ENCODE measurements at regions not wholly inside any gene's neighbourhood (a gene's known extent, or its start where the extent isn't known, plus 50 kb on each side); places are given as distances from the start of the nearest gene placed in this dataset.

DNA sequence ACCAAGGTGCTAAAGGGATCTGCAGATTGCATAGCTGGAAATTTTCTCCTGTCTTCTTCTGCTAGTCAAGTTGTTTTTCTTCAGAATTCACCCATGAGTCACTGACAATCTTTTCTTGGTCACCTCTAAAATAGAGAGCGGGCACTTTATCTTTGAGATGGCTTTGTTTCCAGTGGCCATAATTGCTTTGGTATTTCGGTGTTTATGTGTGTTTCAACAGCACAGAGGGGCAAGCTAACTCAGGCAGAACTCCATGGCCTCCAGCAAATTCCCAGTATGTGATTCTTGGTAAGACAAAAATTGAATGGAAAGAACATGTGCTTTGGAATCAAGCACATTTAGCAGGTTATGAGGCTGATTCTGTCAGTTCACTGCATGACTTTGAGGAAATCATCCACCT lies 656.8 kb downstream of the VRK1 start:
- no peak for DNase-seq (ENCODE audit: low read depth, low spot score)
- Histone ChIP-seq H3K4me3 (ENCODE audit: low read depth, low read length) (no peak overlapping the region), H3K27me3 (ENCODE audit: control insufficient read depth, insufficient read depth, low read length) (no peaks in the 10 kb centered on the region), H3K9me3 (ENCODE audit: control insufficient read depth, insufficient read depth, low read length) (peaks cover 39% of the 10 kb centered on the region), H3K27ac (ENCODE audit: low read depth, low read length) (no peak overlapping the region)
- ChIA-PET CTCF (no interaction called here), POLR2A (no interaction called here)
- TF ChIP-seq, protein P1, sequence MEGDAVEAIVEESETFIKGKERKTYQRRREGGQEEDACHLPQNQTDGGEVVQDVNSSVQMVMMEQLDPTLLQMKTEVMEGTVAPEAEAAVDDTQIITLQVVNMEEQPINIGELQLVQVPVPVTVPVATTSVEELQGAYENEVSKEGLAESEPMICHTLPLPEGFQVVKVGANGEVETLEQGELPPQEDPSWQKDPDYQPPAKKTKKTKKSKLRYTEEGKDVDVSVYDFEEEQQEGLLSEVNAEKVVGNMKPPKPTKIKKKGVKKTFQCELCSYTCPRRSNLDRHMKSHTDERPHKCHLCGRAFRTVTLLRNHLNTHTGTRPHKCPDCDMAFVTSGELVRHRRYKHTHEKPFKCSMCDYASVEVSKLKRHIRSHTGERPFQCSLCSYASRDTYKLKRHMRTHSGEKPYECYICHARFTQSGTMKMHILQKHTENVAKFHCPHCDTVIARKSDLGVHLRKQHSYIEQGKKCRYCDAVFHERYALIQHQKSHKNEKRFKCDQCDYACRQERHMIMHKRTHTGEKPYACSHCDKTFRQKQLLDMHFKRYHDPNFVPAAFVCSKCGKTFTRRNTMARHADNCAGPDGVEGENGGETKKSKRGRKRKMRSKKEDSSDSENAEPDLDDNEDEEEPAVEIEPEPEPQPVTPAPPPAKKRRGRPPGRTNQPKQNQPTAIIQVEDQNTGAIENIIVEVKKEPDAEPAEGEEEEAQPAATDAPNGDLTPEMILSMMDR (IDR thresholded peaks at IDR 0.05; ENCODE audit: low read depth, low read length) = no peak

DNA sequence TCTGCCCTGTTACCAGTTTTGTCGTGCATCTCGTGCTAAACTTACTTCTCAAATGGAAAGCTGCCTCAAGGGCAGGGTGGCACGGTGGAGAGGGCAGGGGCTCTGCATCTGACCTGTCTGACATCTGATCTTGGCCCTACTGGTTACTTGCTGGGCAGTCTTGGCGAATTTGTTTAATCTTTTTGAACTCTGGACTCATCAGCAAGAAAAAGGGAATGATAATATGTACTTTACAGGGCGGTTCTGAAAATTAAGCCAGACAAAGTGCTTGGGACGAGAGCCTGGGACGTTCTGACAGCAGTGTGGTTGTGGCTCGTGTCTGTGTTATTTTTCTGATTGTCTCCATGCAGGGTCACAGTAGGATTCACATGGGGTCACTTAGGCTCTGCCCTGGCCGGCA lies 659.3 kb downstream of the VRK1 start:
- DNase-seq (ENCODE audit: low read depth, low spot score) = no peak
- TF ChIP-seq, protein P1 (IDR thresholded peaks at IDR 0.05; ENCODE audit: low read depth, low read length) = no peak
- POLR2A ChIA-PET = no interaction called here
- H3K9me3 ChIP-seq (ENCODE audit: control insufficient read depth, insufficient read depth, low read length) = peaks cover 47% of the 10 kb centered on the region
- H3K27ac ChIP-seq (ENCODE audit: low read depth, low read length) = no peak overlapping the region
- no peak overlapping the region for H3K4me3 ChIP-seq (ENCODE audit: low read depth, low read length)
- CTCF ChIA-PET = no interaction called here
- no peaks in the 10 kb centered on the region for H3K27me3 ChIP-seq (ENCODE audit: control insufficient read depth, insufficient read depth, low read length)

DNA sequence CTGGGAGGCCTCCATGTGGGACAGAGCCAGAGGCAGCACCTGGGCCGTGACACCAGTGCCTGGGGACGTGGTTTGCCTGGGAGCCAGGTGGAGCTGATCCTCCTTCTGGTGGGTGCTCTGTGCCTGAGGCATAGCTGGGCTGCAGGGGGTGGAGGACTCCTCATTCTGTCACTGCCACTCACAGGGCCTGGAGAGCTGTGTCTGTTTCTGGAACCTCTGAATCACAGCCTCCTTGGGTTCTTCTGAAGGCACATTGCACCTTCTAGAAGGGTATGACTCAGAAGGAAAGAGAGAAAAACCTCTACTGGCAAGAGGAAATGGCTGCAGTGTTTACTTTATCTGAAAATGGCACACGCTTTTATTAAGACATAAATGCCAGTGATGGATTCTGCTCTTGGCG lies 659.8 kb downstream of the VRK1 start:
- DNase-seq (ENCODE audit: low read depth, low spot score) = no peak
- TF ChIP-seq, protein P1 (IDR thresholded peaks at IDR 0.05; ENCODE audit: low read depth, low read length) = no peak
- CTCF ChIA-PET = no interaction called here
- Histone ChIP-seq H3K4me3 (ENCODE audit: low read depth, low read length) (no peak overlapping the region), H3K27me3 (ENCODE audit: control insufficient read depth, insufficient read depth, low read length) (no peaks in the 10 kb centered on the region), H3K9me3 (ENCODE audit: control insufficient read depth, insufficient read depth, low read length) (peaks cover 47% of the 10 kb centered on the region), H3K27ac (ENCODE audit: low read depth, low read length) (no peak overlapping the region)
- POLR2A ChIA-PET = no interaction called here

DNA sequence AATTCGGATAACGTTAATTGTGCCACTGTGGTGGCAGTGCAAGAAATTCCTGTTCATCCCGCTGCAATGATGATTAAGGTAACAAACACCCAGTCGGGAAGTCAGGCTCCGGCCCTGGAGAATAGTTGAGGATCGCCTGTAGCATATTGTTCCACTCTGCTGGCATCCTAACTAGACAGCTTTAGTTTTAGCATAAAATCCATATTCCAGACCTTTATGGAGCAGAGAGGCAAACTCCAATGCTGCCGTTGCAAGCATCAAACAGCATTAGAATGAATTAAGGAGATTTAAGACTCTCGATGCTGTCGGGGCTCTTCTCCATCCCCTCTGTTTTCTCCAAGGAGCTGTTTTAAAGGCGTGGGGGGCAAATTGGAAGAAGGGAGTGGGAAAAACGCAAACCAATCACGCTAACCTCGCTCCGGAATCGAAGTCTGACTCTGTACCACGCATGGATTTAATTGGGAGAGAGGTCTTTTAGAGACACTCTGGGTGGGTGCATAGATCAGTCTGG lies 660.4 kb downstream of the VRK1 start:
- CTCF ChIA-PET = no interaction called here
- TF ChIP-seq, protein P1 (IDR thresholded peaks at IDR 0.05; ENCODE audit: low read depth, low read length) = no peak
- no peaks in the 10 kb centered on the region for H3K27me3 ChIP-seq (ENCODE audit: control insufficient read depth, insufficient read depth, low read length)
- peaks cover 47% of the 10 kb centered on the region for H3K9me3 ChIP-seq (ENCODE audit: control insufficient read depth, insufficient read depth, low read length)
- H3K4me3 ChIP-seq (ENCODE audit: low read depth, low read length) = no peak overlapping the region
- no peak for DNase-seq (ENCODE audit: low read depth, low spot score)
- no peak overlapping the region for H3K27ac ChIP-seq (ENCODE audit: low read depth, low read length)
- POLR2A ChIA-PET = no interaction called here

DNA sequence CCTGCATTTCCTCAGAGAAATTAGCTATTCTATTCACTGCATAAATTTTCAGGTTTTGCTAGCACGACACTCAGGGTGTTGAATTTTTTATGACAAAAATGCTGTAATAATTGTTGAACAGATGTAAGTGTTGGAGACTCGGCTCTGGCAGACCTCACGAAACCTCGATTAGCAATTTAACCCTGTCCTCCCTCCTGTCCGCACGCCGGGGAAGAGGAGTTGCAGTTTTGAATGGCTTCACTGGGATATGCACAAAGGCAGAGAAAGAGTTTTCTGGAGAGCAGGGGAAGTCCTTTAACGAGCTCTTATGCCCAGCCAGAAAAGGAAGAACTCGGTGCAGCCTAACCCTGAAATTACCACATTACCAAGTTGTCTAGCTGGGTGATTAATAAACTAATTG lies 661.1 kb downstream of the VRK1 start:
- CTCF ChIA-PET = no interaction called here
- POLR2A ChIA-PET = no interaction called here

More for the DNA sequence above, 661.1 kb downstream of the VRK1 start:
- Histone ChIP-seq H3K27ac (ENCODE audit: low read depth, low read length) (no peak overlapping the region), H3K4me3 (ENCODE audit: low read depth, low read length) (no peak overlapping the region), H3K9me3 (ENCODE audit: control insufficient read depth, insufficient read depth, low read length) (peaks cover 47% of the 10 kb centered on the region), H3K27me3 (ENCODE audit: control insufficient read depth, insufficient read depth, low read length) (no peaks in the 10 kb centered on the region)
- no peak for DNase-seq (ENCODE audit: low read depth, low spot score)
- TF ChIP-seq, protein P1 (IDR thresholded peaks at IDR 0.05; ENCODE audit: low read depth, low read length) = no peak

Measured in AG04450 (cell line).